Retina (tissue), 1 donor: ENCODE measurements at regions not wholly inside any gene's neighbourhood (a gene's known extent, or its start where the extent isn't known, plus 50 kb on each side); places are given as distances from the start of the nearest gene placed in this dataset.
"Not testable (repeated sequence)": the region's sequence is repeated elsewhere in the genome, so short reads cannot be mapped to it uniquely, and the experiment has no call there.

Experiments used
- DNase-seq: peaks from one replicate; pipeline ENCODE4 v3.0.0-alpha.2; 2016

- DNase-seq, result no peak
These were observed 60.9 kb upstream of the LANCL2 start for GRCh38 chr7:55304018-55304762.

GRCh38 chr7:55305135-55305534 lies 60.0 kb upstream of the LANCL2 start:
- no peak for DNase-seq

- no peak for DNase-seq
These were observed 58.8 kb upstream of the LANCL2 start for GRCh38 chr7:55306331-55306730.

DNA sequence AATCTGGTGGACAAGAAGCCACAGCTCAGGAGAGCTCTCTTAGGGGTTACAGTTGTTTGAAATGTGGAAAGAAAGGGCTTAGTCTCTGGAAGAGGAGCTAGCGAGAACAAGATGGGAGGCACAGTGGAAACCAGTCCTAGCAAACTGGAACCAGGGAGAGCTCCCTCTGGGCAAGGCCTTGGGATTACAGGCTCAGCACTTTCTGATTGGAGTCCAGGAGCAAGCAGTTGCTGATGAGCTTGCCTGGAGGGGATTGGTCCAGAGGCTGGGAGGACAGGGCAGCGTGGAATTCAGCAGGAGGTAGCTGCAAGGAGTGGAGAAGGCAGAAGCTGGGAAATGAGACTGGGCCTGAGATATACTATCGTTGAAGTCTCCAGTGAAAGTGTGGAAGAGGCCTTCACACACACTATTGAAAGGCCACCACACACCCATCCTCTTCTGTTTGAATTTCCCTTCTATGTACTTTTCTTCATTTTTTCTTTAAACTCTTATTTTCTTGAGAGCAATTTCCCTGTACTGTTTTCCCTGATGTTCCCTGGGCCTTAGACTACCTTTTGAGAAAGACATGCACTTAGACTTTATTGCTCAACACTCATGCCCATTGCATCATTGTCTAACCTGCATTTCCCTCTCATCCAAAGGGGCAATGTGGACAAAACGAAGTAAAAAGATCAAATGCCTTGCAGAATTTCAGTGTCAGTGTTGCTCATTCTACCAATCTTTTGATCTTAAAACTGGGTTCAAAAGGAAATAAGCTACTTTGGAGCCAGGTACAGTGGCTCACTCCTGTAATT lies 57.8 kb upstream of the LANCL2 start:
- no peak for DNase-seq

- no peak for DNase-seq
These were observed 56.8 kb upstream of the LANCL2 start for GRCh38 chr7:55308186-55308929.

DNA sequence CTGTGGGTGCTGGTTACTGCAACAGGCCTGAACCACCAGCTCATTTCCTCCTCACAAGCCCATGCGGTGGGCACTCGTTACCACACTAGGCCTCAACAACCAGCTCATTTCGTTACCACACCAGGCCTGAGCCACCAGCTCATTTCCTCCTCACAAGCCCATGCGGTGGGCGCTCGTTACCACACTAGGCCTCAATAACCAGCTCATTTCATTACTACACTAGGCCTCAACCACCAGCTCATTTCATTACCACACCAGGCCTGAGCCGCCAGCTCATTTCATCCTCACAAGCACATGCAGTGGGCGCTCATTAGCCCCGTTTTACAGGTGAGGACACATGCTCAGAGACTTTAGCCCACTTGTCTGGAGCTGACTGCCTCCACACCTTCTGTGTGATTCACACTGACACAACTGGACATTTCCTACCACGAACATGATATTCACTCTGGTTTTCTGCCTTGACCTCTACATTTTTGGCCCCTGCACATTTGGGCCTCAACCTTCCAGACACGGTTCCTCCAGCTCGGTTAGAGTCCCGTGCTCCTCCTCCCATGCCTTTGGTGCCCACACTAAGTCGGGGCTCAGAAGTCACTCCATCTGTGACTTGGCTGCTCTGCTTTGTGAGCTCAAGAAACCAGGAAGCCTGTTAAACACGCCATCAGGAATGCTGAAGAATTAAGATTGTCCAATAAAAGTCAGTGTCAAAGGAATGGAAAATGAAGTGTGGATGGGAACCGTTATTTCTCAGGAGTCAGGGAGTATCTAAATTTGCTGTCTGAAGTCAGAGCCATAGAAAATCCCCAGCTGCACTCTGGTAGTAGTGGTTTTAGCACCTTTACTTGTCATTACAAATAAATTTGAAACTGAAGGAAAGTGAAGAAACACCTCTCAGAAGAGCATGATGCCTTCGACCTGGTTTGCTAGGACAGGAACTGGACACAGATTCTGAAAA lies 55.8 kb upstream of the LANCL2 start:
- no peak for DNase-seq

- DNase-seq, result no peak
These were observed 54.7 kb upstream of the LANCL2 start for GRCh38 chr7:55310287-55311025.

GRCh38 chr7:55311892-55312291 lies 53.2 kb upstream of the LANCL2 start:
- DNase-seq, result not testable (repeated sequence)

DNA sequence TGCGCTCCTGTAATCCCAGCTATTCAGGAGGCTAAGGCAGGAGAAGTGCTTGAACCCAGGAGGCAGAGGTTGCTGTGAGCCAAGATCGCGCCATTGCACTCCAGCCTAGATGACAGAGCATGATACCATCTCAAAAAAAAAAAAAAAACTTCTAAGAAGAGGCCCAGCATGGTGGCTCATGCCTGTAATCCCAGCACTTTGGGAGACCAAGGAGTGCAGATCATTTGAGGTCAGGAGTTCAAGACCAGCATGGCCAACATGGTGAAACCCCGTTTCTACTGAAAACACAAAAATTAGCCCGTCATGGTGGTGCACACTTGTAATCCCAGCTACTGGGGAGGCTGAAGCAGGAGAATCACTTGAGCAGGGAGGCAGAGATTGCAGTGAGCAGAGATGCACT lies 51.5 kb upstream of the LANCL2 start:
- not testable (repeated sequence) for DNase-seq

DNA sequence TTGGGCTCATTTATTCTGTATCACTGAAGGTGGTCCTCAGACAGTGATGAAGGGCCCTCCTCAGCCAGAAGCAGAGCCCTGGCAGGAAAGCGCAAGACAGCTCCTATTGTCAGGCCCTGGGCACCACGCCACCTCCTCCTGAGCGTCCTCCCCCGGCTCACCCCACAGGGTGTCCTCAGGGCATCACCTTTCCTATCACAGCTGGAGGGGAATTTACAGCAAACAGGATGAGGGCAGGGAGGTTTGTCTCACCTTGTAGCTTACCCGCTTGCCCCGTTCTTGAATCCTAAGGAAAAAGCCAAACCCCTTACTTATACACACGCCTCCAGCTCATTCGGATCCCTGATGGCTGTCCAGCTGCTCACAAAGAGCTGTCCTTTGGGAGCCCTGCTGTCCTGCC lies 50.2 kb upstream of the LANCL2 start:
- DNase-seq, result no peak
